ENCODE measurements at regions not wholly inside any gene's neighbourhood (a gene's known extent, or its start where the extent isn't known, plus 50 kb on each side); places are given as distances from the start of the nearest gene placed in this dataset.

- TF ChIP-seq ZBTB33 (IDR thresholded peaks at IDR 0.05; ENCODE audit: extremely low read depth, insufficient replicate concordance, low read length): no peak
- TF ChIP-seq MAX (IDR thresholded peaks at IDR 0.05): no peak
- no peak for TF ChIP-seq POLR2AphosphoS5 (IDR thresholded peaks at IDR 0.05; ENCODE audit: low read depth, low read length)
- no peak for TF ChIP-seq SP1 (IDR thresholded peaks at IDR 0.05; ENCODE audit: low read depth)
- no peak for TF ChIP-seq SRF (IDR thresholded peaks at IDR 0.05; ENCODE audit: low read depth)
- no peak for TF ChIP-seq FOSL1 (IDR thresholded peaks at IDR 0.05; ENCODE audit: low read depth)
- no peak for TF ChIP-seq YY1 (IDR thresholded peaks at IDR 0.05; ENCODE audit: extremely low read depth, insufficient replicate concordance, low read depth, low read length)
- no peak for TF ChIP-seq CEBPB (IDR thresholded peaks at IDR 0.05; ENCODE audit: low read depth)
Observed at GRCh38 chr2:8153258-8153718, 528.6 kb upstream of the ID2 start (continued).

GRCh38 chr2:8154270-8154669 is 527.6 kb upstream of the ID2 start:
- Histone ChIP-seq H3K27ac (ENCODE audit: low read depth, low read length) (no peak overlapping the region), H3K9me3 (ENCODE audit: control insufficient read depth in 1 of 2, insufficient read depth in 1 of 2, low read depth in 1 of 2, low read length in 2 of 2) (no peaks in the 10 kb centered on the region), H3K4me2 (ENCODE audit: low read length) (no peak overlapping the region), H3K4me1 (ENCODE audit: control insufficient read depth in 1 of 2, insufficient read depth in 2 of 2, low read length in 2 of 2) (0 out of 4 replicates have a peak, but pooled peaks cover 0 to 4% of the 10 kb centered on the region in 2 experiments), H4K20me1 (ENCODE audit: insufficient read depth) (no peaks in the 10 kb centered on the region), H3K9me2 (ENCODE audit: insufficient read depth) (no peaks in the 10 kb centered on the region), H3K79me2 (ENCODE audit: insufficient read depth, low read length) (no peaks in the 10 kb centered on the region), H3K9ac (ENCODE audit: low read length) (no peak overlapping the region), H3K36me3 (ENCODE audit: control insufficient read depth in 1 of 2, insufficient read depth in 2 of 2, low read length in 2 of 2) (no peaks in the 10 kb centered on the region), H2AFZ (ENCODE audit: low read depth, low read length, poor library complexity, severe bottlenecking) (no peak overlapping the region), H3K4me3 (replicated peaks in 1 of 2; ENCODE audit: low read depth in 1 of 2, low read length in 2 of 2) (no peak overlapping the region), H3K27me3 (ENCODE audit: insufficient read depth, low read length) (no peaks in the 10 kb centered on the region)
- RAD21 ChIA-PET (ENCODE audit: low non-redundant PET in 1 of 2, low total read pairs in 2 of 2, uncharacterized antibody in 2 of 2, unreplicated experiment in 2 of 2): no interaction called here
- POLR2A ChIA-PET: no interaction called here
- DNase-seq (ENCODE audit: low read depth, low spot score) (no peak), ATAC-seq (no peak)
- no peak for TF ChIP-seq CBX3 (IDR thresholded peaks at IDR 0.05; ENCODE audit: low read depth)
- no peak for TF ChIP-seq POLR2AphosphoS5 (IDR thresholded peaks at IDR 0.05; ENCODE audit: low read depth, low read length)
- TF ChIP-seq JUND (IDR thresholded peaks at IDR 0.05): no peak
- TF ChIP-seq REST (IDR thresholded peaks at IDR 0.05; ENCODE audit: low read depth): no peak
- TF ChIP-seq RAD21 (IDR thresholded peaks at IDR 0.05; ENCODE audit: low read depth): no peak
- TF ChIP-seq EZH2phosphoT487 (IDR thresholded peaks at IDR 0.05; ENCODE audit: borderline replicate concordance): no peak
- TF ChIP-seq MAX (IDR thresholded peaks at IDR 0.05): no peak
- no peak for TF ChIP-seq TCF7L2 (IDR thresholded peaks at IDR 0.05; ENCODE audit: borderline replicate concordance, extremely low read depth, insufficient read depth, insufficient read length)
- no peak for TF ChIP-seq SRF (IDR thresholded peaks at IDR 0.05; ENCODE audit: low read depth)
- TF ChIP-seq YY1 (IDR thresholded peaks at IDR 0.05; ENCODE audit: extremely low read depth, insufficient replicate concordance, low read depth, low read length): no peak
- no peak for TF ChIP-seq POLR2A (IDR thresholded peaks at IDR 0.05; ENCODE audit: borderline replicate concordance, extremely low read depth, insufficient read depth, insufficient read length)
- TF ChIP-seq SIN3A (IDR thresholded peaks at IDR 0.05; ENCODE audit: low read depth): no peak
- no peak for TF ChIP-seq ELF1 (IDR thresholded peaks at IDR 0.05; ENCODE audit: borderline replicate concordance, low read depth)
- no TSS peak for BruUV-seq (replicated peaks)
- intact Hi-C loops (cut with micrococcal nuclease): no loop called here
- CTCF ChIA-PET: no interaction called here
